Peyer's patch (tissue), 4 donors: ENCODE measurements at regions not wholly inside any gene's neighbourhood (a gene's known extent, or its start where the extent isn't known, plus 50 kb on each side); places are given as distances from the start of the nearest gene placed in this dataset.

ENCODE experiments used
- POLR2A ChIP-seq, 2 donors: fragments of 450-650 bp; IDR thresholded peaks; one replicate each; pipeline ENCODE4 v1.5.1; 2017; ENCODE audit warnings: antibody characterized with exemption in 2 of 2, mild to moderate bottlenecking in 2 of 2, moderate library complexity in 2 of 2
- TF ChIP-seq, protein P1 (sequence below), 6 experiments: fragments of 450-650 bp in 4 of 6; fragments of 200-600 bp in 2 of 6; sonication (generic) in 1 of 6; IDR thresholded peaks; one replicate each; pipeline ENCODE4 v1.5.1; 2017 to 2019; ENCODE audit warnings: antibody characterized with exemption in 6 of 6, mild to moderate bottlenecking in 3 of 6, moderate library complexity in 1 of 6

DNA sequence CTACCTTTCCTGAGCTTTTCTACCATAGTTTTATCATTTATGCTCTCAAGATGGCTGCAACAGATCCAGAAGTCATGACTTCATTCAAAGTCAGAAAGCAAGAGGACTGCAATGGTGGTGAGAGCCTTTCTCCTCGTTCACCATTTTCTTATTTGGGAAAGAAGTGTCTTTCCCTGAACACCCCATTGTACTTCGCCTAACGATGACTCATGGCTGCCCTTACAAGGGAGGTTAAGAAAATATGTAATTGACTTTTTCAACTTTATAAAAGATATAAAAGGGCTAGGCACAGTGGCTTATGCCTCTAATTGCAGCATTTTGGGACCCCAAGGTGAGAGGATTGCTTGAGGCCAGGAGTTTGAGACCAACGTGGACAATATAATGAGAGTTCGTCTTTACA, 541.7 kb downstream of the METTL15 start:
- TF ChIP-seq POLR2A (IDR thresholded peaks at IDR 0.05), result no peak
- TF ChIP-seq, protein P1, sequence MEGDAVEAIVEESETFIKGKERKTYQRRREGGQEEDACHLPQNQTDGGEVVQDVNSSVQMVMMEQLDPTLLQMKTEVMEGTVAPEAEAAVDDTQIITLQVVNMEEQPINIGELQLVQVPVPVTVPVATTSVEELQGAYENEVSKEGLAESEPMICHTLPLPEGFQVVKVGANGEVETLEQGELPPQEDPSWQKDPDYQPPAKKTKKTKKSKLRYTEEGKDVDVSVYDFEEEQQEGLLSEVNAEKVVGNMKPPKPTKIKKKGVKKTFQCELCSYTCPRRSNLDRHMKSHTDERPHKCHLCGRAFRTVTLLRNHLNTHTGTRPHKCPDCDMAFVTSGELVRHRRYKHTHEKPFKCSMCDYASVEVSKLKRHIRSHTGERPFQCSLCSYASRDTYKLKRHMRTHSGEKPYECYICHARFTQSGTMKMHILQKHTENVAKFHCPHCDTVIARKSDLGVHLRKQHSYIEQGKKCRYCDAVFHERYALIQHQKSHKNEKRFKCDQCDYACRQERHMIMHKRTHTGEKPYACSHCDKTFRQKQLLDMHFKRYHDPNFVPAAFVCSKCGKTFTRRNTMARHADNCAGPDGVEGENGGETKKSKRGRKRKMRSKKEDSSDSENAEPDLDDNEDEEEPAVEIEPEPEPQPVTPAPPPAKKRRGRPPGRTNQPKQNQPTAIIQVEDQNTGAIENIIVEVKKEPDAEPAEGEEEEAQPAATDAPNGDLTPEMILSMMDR (IDR thresholded peaks at IDR 0.05), result no peak
